Fibroblast of skin of left biceps (primary cell): ENCODE measurements at regions not wholly inside any gene's neighbourhood (a gene's known extent, or its start where the extent isn't known, plus 50 kb on each side); places are given as distances from the start of the nearest gene placed in this dataset.
"Not testable (repeated sequence)": the region's sequence is repeated elsewhere in the genome, so short reads cannot be mapped to it uniquely, and the experiment has no call there.

Experiments used
- DNase-seq, 2 experiments: peaks; one replicate each; pipeline ENCODE4 v3.0.0-alpha.2; 2013; ENCODE audit warnings: low read depth in 2 of 2

DNA sequence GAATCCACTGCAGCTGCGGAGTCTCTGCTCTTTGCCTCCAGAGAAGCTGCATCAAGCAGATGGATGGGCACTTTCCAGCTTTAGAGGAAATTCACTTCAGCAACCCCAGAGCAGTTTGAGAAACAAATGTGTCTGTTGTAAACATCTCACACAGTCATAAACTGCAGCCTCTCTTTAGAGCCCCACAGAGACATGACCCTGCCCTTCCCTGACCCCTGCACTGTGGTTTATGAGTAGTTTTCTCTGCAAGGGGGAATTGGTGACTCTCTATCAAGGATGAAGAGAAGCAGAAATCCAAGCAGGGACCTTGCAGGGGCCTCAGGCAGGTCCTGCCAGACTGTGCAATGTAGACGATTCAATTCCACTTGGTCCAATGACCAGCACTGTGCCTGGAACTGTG is 160.2 kb downstream of the SH2D4B start:
- no peak for DNase-seq

DNA sequence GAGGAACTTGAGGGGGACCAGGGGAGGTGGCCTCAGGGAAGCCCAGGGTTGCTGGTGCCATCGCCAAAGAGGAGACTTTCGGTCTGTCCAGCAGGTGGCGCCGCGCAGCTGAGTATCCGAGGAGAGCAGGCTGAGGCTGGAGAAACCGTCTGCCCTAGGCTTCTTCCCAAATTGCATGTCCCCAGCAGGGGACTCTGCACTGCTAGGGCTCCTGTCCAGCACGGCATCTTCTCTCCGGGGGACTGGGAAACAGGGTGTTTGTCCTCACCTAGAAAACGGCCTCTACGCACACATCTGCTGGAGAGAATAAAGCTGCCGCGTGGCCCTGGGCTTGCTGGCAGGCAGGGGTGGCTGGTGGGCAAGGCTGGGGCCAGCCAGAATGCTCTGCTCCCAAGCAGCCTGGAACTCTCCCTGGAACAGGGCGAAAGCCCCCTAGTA is 161.9 kb downstream of the SH2D4B start:
- peak; percentile 11 to 14 for DNase-seq

DNA sequence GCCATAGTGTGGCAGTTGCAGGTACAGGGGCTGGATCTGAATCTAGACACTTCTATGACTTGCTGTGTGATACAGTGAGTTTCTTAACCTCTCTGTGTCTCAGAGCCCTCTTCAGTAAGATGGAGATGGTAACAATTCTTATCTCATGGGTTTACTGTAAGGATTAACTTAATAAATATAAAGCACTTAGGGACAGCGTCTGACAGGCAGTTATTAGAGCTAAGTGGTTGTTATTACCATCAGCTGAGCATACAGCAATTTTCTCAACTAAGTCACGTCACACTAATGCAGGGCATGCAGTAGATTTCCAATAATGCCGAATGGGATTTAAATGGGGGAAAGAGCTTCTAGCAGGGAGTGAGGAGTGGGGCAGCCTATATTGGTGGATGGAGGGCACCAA is 162.6 kb downstream of the SH2D4B start:
- no peak for DNase-seq

DNA sequence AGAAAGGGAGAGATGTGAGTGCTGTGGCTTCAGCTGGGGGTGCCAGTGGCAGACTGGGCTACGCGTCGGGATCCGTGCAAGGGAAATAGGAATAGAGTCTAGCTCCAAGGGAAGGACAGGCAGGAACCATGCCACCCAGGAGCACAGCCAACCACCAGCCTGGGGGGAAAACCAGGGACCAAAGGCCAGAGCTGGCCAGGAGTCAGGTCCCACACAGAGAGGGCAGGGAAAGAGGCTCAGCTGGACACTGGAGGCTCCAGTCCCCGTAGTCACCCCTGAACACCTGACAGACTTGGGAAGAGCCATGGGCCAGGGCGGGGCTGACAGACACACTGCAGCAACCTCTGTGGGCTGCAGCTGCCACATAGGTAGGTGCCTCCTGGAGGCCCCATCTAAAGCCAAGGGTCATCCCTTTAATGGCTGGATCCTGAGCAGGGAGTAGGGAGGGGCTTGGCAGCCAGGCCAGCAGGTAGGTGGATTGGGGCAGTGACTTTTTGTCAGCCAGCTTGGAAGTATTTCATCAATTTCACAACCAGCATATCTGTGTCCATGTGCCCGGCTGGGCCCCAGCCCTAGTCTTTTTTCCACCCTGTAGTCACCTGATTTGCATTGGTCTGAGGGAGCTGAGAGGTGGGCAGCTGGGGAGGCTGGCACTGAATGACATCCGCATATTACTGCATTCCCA is 163.2 kb downstream of the SH2D4B start:
- no peak for DNase-seq

- no peak for DNase-seq
Measured at GRCh38 chr10:80701706-80702105, 164.0 kb downstream of the SH2D4B start.

DNA sequence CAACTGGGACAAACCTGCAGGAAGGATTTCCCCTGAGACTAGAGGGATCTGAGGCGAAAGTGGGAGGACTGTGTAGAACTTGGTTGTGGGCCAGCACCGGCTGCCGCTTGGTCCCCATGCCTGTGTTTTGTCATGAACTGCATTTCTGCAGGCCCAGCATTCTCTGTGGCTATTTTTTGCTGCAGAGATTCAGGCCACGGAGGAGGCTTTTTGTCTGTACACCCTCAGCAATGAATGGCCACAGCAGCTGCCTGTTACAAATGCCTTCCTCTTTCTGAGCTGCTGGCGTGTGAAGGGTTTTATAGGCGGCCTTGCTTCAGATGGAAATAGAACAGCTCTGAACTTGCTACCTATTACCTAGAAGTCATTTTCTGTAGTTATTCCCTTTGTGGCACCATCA is 164.4 kb downstream of the SH2D4B start:
- DNase-seq: no peak

DNA sequence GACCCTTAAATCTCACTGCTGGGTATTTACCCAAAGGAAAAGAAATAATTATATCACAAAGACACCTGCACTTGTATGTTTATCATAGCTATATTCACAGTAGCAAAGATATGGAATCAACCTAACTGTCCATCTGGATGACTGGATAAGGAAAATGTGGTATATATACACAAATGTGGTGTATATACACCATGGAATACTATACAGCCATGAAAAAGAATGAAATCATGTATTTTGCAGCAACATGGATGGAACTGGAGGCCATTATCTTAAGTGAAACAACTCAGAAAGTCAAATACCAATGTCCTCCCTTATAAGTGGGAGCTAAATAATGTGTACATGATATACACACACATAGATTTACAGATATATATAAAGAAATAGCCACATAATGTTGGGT is 168.2 kb downstream of the SH2D4B start:
- DNase-seq: no peak

DNA sequence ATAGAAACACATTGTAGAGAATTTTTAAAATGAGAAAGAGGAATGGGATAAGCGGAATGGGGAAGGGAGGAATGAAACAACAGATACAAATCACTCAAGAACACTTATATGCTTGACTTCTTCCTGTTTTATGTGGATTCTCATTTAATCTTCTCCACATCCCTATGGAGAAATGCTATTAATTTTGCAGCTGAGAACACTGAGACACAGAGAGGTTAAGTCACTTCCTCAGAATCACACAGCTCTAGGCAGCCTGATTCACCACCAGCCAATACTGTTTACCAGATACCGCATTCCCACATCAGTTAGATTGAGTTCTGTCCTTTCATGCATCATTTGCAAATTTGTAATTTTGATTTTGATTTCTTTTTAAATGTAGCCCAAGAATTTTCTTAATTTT is 170.5 kb downstream of the SH2D4B start:
- no peak for DNase-seq

GRCh38 chr10:80708808-80709207 is 171.1 kb downstream of the SH2D4B start:
- DNase-seq: no peak

DNA sequence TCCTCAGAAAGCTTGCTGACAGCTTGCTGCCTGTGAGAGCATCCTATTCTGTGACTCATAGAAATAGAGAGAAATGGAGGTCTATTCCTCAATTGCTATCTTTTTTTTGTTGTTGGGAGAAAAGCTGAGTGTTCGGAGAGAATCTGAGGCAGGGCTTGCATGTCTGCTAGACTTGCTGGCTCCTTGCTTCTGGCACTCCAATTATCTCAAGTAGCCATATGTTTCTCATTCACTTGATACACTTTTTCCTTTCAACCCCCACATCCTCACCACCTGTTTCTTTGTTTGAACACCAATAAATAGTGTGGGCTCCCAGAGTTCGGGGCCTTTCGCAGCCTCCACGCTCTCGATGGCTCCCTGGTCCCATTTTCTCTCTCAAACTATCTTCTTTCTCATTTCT is 172.2 kb downstream of the SH2D4B start:
- no peak for DNase-seq

- DNase-seq: no peak
Measured at GRCh38 chr10:80713398-80713928, 175.8 kb downstream of the SH2D4B start.

GRCh38 chr10:80714566-80714965 is 176.9 kb downstream of the SH2D4B start:
- DNase-seq: no peak

DNA sequence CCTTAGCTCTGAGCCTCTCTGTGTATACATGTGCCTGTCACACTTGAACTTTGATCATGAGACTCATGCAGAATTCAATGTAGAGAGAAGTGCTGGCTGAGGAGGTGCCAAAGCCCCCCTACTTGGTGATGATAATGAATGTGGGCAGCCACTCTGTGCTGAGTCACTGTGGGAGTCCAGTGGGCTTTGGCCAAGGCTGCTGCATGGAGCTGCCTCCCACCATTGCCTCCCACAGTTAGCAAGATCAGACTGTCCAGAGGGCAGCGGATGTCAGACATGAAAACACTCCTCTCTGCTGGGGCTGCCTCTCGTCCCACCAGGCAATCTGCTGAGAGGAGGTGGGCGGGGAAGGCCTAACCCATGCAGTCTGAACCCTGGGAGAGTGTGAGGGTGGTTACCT is 180.3 kb downstream of the SH2D4B start:
- no peak for DNase-seq

DNA sequence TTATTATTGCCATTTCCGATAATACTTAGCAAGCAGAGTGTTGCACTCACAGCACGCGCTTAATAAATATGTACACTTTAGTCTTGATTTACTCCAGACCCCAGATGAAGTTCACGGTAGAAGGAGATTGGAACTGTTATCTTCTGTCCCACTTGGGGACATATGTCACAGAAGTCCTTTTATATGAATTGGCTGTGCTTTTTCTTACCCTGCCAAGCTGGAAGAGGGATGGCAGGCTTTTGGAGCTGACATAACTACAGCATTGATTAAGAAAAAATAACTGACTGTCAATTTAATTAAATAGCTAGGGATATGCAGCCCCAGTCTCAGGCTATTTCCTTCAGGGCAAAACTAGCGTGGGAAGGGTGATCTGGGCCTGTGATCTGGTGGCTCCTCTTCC is 182.2 kb downstream of the SH2D4B start:
- DNase-seq: no peak

DNA sequence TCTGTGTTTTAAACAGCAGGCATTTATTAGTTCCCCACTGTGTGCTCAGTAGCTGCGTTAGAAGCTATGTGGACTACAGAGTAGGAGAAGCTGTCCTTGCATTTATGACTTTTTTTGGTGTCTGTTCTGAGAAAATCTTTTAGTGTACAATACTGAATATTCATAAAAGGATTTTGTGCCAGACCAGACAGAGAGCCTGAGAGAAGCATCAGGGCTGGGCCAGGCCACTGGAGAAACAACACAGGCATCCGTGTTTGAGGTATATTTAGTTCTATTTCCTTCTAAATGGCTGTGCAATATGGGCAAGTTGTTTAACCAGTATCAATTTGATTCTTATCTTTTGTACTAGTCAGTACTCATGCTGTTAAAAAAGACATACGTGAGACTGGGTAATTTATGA is 182.8 kb downstream of the SH2D4B start:
- no peak for DNase-seq

- not testable (repeated sequence) for DNase-seq
Measured at GRCh38 chr10:80728354-80728753, 190.7 kb downstream of the SH2D4B start.

DNA sequence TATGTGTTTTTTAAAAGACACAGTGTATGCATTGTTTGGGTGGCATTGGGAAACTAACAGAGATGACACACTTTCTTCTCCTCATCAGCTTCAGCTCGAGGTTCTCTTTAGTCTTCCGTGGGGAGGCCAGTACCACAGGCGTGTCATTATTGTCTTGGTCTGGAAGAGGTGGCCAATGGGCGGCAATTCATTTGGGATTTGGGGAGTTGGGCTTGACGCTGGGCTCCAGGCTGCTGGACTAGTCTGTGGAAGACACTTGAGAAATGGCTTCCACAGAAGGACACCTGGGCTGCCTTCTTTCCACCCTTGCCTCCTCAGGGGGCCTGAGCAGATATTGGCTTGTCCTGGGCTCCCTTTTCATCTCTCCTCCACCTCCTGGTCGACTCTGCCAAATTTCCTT is 192.2 kb downstream of the SH2D4B start:
- no peak for DNase-seq

- no peak for DNase-seq
Measured at GRCh38 chr10:80730522-80730921, 192.8 kb downstream of the SH2D4B start.

DNA sequence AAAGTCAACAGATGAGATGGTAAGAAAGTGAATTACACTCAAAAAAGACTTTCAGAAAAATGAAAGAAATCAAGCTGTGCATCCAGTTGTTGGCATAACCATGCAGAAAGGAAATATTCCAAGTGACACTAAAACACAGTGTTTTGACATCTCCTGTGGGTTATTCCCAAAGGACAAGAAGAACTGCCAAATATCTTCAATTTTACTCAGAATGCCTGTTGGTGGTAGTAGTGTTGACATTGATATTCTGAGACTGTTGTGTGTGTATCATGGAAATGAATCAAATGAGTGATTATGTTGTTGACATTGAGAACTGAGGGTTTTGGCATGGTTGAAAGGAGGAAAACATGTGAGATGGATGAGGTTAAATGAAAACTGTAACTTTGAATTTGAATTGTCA is 196.9 kb downstream of the SH2D4B start:
- DNase-seq: no peak

DNA sequence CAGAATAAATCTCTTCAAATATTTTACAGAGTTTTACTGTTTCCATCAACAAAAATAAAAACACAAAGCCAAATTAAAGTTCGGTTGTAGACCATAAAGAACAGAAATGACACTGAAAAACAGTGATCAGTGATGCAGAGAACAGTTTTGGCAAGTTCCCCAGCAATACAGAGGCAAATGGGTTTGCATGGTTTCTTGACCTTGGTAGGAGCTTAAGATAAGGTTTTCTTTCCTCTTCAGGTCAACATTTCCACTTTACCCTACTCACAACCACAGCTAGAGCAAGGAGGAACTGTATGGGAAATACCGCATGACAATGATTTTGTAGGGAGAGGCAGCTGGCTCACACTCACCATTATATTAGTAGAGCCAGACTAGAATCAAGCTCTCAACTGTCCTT is 199.5 kb downstream of the SH2D4B start:
- DNase-seq: no peak

- DNase-seq: no peak
Measured at GRCh38 chr10:80739328-80739727, 201.6 kb downstream of the SH2D4B start.

DNA sequence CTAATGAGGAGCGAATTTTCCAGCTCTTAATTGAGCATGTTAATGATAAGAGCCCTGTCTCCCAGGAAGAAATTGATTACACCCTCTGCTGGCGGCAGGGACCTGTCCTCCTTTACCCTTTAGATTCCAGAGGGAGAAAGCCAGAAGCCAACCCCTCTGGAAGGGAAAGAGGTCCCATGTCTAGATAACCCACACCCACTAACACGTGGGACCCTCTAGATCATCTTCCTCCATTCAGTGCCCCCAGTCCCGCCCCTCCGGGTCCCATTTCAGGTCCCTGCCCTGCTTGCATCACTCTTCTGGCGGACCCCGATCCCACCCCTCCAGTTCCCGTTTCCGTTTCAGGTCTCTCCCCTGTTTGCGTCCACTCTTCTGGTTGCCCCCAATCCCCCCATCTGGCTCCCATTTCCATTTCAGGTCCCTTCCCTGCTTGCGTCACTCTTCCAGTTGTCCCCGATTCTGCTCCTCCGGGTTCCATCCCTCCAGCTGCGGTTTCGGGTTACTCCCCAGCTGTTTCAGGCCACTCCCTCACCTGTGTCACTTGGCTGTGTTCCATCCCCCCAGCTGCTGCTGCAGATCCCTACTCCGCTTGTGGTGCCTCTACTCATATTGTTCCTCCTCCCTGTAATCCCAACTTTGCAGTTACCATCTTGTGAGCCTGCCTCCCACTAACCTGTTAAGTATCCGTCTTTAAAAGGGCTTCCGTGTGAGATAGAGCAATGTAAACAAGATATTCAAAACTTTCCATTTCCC is 202.4 kb downstream of the SH2D4B start:
- no peak for DNase-seq

- DNase-seq: no peak
Measured at GRCh38 chr10:80741278-80741677, 203.6 kb downstream of the SH2D4B start.
